SK-N-SH (cell line): ENCODE measurements at regions not wholly inside any gene's neighbourhood (a gene's known extent, or its start where the extent isn't known, plus 50 kb on each side); places are given as distances from the start of the nearest gene placed in this dataset.

Experiments used
- CTCF ChIA-PET: fragments of 300-600, 350-600 bp; formaldehyde crosslinking; extraction: SDS; loops from one replicate; lab custom pipeline; 2021; lab: Yijun Ruan, JAX
- POLR2A ChIA-PET: fragments of 350-600 bp; sonication (Branson Sonifier 250); formaldehyde crosslinking; extraction: SDS; loops from one replicate; lab custom pipeline; 2020; ENCODE audit warnings: antibody characterized with exemption, inconsistent platforms; lab: Yijun Ruan, JAX
- DNase-seq: peaks from one replicate; pipeline ENCODE4 v3.0.0; 2012
- H2AFZ ChIP-seq: fragments of 200-600 bp; sonication (generic); 2 replicates; pipeline ENCODE4 v1.8.1; 2016; ENCODE audit warnings: antibody characterized with exemption, mild to moderate bottlenecking, low read depth
- H3F3A ChIP-seq: fragments of 200-600 bp; sonication (generic); replicated peaks from 2 replicates; pipeline ENCODE3; 2016; ENCODE audit warnings: antibody characterized with exemption, mild to moderate bottlenecking; ENCODE audit not compliant: insufficient read depth
- H3K27ac ChIP-seq, 2 experiments: fragments of 200-500 bp in 1 of 2; fragments of 200-600 bp in 1 of 2; sonication (Bioruptor generic) in 1 of 2; sonication (generic), shearing (Covaris generic) in 1 of 2; 2 replicates each; pipeline versions ENCODE4 v1.5.1 to v1.6.1; 2014 to 2016; ENCODE audit warnings: low read depth in 2 of 2, inconsistent platforms in 1 of 2, low read length in 1 of 2, mild to moderate bottlenecking in 1 of 2, mixed read lengths in 1 of 2
- H3K27me3 ChIP-seq: fragments of 200-600 bp; sonication (generic), shearing (Covaris generic); 2 replicates; pipeline ENCODE4 v1.6.1; 2016; ENCODE audit warnings: mixed run types; ENCODE audit not compliant: insufficient read depth
- H3K36me3 ChIP-seq, 2 experiments: fragments of 200-500 bp in 1 of 2; fragments of 200-600 bp in 1 of 2; sonication (Bioruptor generic) in 1 of 2; sonication (generic) in 1 of 2; replicated peaks in 1 of 2; 2 replicates each; pipeline versions ENCODE3 to v1.5.1; 2014 to 2016; ENCODE audit warnings: low read length in 1 of 2, mild to moderate bottlenecking in 1 of 2; ENCODE audit not compliant: insufficient read depth in 2 of 2, control insufficient read depth in 1 of 2
- H3K4me1 ChIP-seq, 2 experiments: fragments of 200-500 bp in 1 of 2; fragments of 200-600 bp in 1 of 2; sonication (Bioruptor generic) in 1 of 2; sonication (generic), shearing (Covaris generic) in 1 of 2; 2 replicates each; pipeline versions ENCODE4 v1.5.1 to v1.6.1; 2014 to 2016; ENCODE audit warnings: low read depth in 1 of 2, low read length in 1 of 2, mixed run types in 1 of 2; ENCODE audit not compliant: insufficient read depth in 2 of 2, control insufficient read depth in 1 of 2
- H3K4me2 ChIP-seq: fragments of 200-600 bp; sonication (generic), shearing (Covaris generic); 2 replicates; pipeline ENCODE4 v1.6.1; 2017; ENCODE audit warnings: mixed run types
- H3K4me3 ChIP-seq, 2 experiments: fragments of 200-500 bp in 1 of 2; fragments of 200-600 bp in 1 of 2; sonication (Bioruptor generic) in 1 of 2; sonication (generic), shearing (Covaris generic) in 1 of 2; 2 replicates each; pipeline versions ENCODE4 v1.5.1 to v1.8.1; 2014 to 2016; ENCODE audit warnings: low read depth in 2 of 2, inconsistent platforms in 1 of 2, low read length in 1 of 2, mild to moderate bottlenecking in 1 of 2, mixed read lengths in 1 of 2, moderate library complexity in 1 of 2
- H3K79me2 ChIP-seq: fragments of 200-600 bp; sonication (generic); 2 replicates; pipeline ENCODE4 v1.8.1; 2017; ENCODE audit warnings: mild to moderate bottlenecking; ENCODE audit not compliant: insufficient read depth
- H3K9ac ChIP-seq: fragments of 200-600 bp; sonication (generic); 2 replicates; pipeline ENCODE4 v1.6.1; 2017; ENCODE audit warnings: mixed run types
- H3K9me2 ChIP-seq: fragments of 200-600 bp; sonication (generic); 2 replicates; pipeline ENCODE4 v1.6.1; 2017; ENCODE audit warnings: mixed run types
- H3K9me3 ChIP-seq: fragments of 200-600 bp; sonication (generic); 2 replicates; pipeline ENCODE4 v1.6.1; 2017; ENCODE audit warnings: mixed run types, mild to moderate bottlenecking, moderate library complexity
- H4K20me1 ChIP-seq: fragments of 200-600 bp; sonication (generic); 2 replicates; pipeline ENCODE4 v1.6.1; 2017; ENCODE audit warnings: mild to moderate bottlenecking, mixed run types; ENCODE audit not compliant: insufficient read depth
- FOXJ3 ChIP-seq: sonication (generic); formaldehyde crosslinking; IDR thresholded peaks from 2 replicates; pipeline ENCODE4 v1.5.1; 2020; ENCODE audit warnings: mild to moderate bottlenecking, missing genetic modification reagents
- GATA2 ChIP-seq: sonication (generic); formaldehyde crosslinking; IDR thresholded peaks from 2 replicates; pipeline ENCODE4 v1.5.0; 2020; ENCODE audit warnings: mild to moderate bottlenecking, missing genetic modification reagents
- RAD21 ChIP-seq: IDR thresholded peaks from 2 replicates; pipeline ENCODE4 v1.6.1; 2012; ENCODE audit warnings: mild to moderate bottlenecking, low read length
- TCF12 ChIP-seq: IDR thresholded peaks from 2 replicates; pipeline ENCODE4 v1.4.0; 2012
- WGBS: methylation state at CpG from one replicate; pipeline ENCODE4 v1.1.6; 2017; ENCODE audit warnings: low lambda C conversion rate; 5-methylcytosine and 5-hydroxymethylcytosine counted together
- TF ChIP-seq, protein P1 (sequence below): fragments of 200-600 bp; sonication (generic); IDR thresholded peaks from 2 replicates; pipeline ENCODE4 v1.6.1; 2017; ENCODE audit warnings: antibody characterized with exemption, mild to moderate bottlenecking, moderate library complexity

DNA sequence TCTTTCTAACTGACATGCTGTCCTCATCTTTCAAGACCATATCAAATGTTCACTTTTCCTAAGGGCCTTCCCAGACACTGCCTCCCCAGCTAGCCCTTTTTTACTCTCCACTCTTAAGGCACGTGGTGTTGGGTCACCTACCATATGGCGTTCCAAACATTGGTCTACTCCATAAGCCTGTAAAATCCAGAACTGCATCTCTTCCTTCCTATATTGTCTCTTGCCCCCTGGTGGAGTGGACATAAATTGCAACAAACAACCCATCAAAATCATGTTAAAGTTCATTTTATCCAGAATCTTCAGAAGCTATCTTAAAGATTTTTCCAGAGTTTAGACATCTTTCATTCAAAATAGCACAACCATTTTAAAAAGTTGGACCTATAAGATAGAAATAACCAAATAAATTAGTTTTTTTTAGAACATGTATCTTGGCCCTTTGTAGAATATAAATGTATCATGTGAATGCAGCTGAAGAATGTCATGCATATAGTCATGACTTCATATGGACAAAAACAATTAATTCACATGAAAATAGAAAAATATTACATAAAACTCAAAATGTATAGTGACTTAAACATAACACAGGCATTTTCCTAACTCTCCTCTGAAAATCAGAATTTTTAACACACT, 180.6 kb upstream of the CHRM2 start:
- no peaks in the 10 kb centered on the region for H3F3A ChIP-seq
- H3K27ac ChIP-seq, result no peak overlapping the region
- H3K27me3 ChIP-seq, result no peaks in the 10 kb centered on the region
- WGBS, result 51% methylated on average over 2 of the region's 2 CpGs
- no peaks in the 10 kb centered on the region for H3K79me2 ChIP-seq
- POLR2A ChIA-PET, result no interaction called here
- H3K9me2 ChIP-seq, result no peaks in the 10 kb centered on the region
- peak; percentile 33 for DNase-seq
- no peaks in the 10 kb centered on the region for H4K20me1 ChIP-seq
- TF ChIP-seq, protein P1, sequence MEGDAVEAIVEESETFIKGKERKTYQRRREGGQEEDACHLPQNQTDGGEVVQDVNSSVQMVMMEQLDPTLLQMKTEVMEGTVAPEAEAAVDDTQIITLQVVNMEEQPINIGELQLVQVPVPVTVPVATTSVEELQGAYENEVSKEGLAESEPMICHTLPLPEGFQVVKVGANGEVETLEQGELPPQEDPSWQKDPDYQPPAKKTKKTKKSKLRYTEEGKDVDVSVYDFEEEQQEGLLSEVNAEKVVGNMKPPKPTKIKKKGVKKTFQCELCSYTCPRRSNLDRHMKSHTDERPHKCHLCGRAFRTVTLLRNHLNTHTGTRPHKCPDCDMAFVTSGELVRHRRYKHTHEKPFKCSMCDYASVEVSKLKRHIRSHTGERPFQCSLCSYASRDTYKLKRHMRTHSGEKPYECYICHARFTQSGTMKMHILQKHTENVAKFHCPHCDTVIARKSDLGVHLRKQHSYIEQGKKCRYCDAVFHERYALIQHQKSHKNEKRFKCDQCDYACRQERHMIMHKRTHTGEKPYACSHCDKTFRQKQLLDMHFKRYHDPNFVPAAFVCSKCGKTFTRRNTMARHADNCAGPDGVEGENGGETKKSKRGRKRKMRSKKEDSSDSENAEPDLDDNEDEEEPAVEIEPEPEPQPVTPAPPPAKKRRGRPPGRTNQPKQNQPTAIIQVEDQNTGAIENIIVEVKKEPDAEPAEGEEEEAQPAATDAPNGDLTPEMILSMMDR, result peak; percentile 59
- TF ChIP-seq TCF12, result no peak
- peak; percentile 65 for TF ChIP-seq RAD21
- H2AFZ ChIP-seq, result no peak overlapping the region
- H3K9me3 ChIP-seq, result no peaks in the 10 kb centered on the region
- no peak overlapping the region for H3K9ac ChIP-seq
- CTCF ChIA-PET, result interaction anchor here (0.7 to 4.2 kb wide), 25 partner anchors 10 to 887 kb away, joined by 3 to 24 read pairs (median 4); no protein-coding TSS in a partner anchor
- no peak overlapping the region for H3K4me2 ChIP-seq
- no peaks in the 10 kb centered on the region for H3K36me3 ChIP-seq
- H3K4me3 ChIP-seq, result no peak overlapping the region; a peak in 1 of 4 replicates
- H3K4me1 ChIP-seq, result peaks cover 0 to 20% of the 10 kb centered on the region in 2 experiments; a peak in 2 of 4 replicates

GRCh38 chr7:136685501-136686173, 182.8 kb upstream of the CHRM2 start:
- Histone ChIP-seq H3K36me3 (no peaks in the 10 kb centered on the region), H3K79me2 (no peaks in the 10 kb centered on the region), H2AFZ (no peak overlapping the region), H4K20me1 (no peaks in the 10 kb centered on the region), H3K4me1 (peaks cover 0 to 8% of the 10 kb centered on the region in 2 experiments; a peak in 2 of 4 replicates), H3K4me3 (no peak overlapping the region), H3K27ac (peak overlapping the region in 1 of 2 experiments; percentile 59; a peak in 1 of 4 replicates), H3K27me3 (no peaks in the 10 kb centered on the region), H3K9me3 (no peaks in the 10 kb centered on the region), H3K4me2 (no peak overlapping the region), H3K9ac (no peak overlapping the region), H3K9me2 (no peaks in the 10 kb centered on the region), H3F3A (no peaks in the 10 kb centered on the region)
- peak; percentile 48 for DNase-seq
- ChIA-PET POLR2A (interaction anchor here (0.5 kb wide), 1 partner anchor 20 kb away, joined by 3 read pairs; no protein-coding TSS in a partner anchor), CTCF (interaction anchor here (0.6 to 4.2 kb wide), 7 partner anchors 9 to 912 kb away, joined by 3 to 24 read pairs (median 4); no protein-coding TSS in a partner anchor)
- WGBS, result 13% methylated on average over 7 of the region's 7 CpGs
- TF ChIP-seq GATA2 (peak; percentile 70; the same call in 1 of the 2 replicates), FOXJ3 (CRISPR knock-in tag) (no peak)
